OCI-M2 (cell line): ENCODE measurements at regions not wholly inside any gene's neighbourhood (a gene's known extent, or its start where the extent isn't known, plus 50 kb on each side); places are given as distances from the start of the nearest gene placed in this dataset.
"Not testable (repeated sequence)": the region's sequence is repeated elsewhere in the genome, so short reads cannot be mapped to it uniquely, and the experiment has no call there.

ENCODE experiments used
- DNase-seq: peaks from one replicate; lab custom pipeline; 2025; ENCODE audit not compliant: unreplicated experiment; lab: John Stamatoyannopoulos, UW

DNA sequence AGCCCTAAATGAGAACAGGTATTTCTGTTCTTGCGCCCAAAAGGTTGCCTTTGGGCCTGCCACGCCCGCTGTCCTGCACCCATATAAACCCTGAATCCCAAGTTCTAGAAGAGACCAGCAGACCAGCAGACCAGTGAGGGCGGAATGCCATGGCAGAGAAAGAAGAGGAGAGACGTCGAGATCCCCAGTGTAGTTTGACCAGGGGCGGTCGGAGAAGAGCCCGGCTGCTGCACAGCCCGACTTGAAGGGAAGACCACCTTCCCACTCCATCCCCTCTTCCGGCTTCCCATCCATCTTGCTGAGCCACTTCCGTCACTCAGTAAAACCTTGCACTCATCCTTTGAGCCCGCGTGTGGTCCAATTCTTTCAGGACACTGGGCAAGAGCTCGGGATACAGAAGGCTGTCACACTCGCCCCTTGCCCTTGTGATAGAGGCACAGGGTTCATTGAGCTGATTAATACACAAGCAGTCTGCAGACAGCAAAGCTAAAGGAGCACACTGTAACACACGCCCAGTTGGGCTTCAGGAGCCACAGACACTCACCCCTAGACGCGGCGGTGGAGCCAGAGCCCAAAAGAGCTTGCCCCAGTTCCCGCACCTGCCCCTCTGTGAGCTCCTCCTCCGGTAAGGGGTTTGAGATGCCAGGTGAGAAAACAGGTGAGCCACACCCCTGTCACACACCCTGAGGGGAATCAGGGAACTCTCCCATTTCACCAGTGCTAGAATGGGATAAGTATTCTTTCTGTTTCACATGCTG lies 230.8 kb downstream of the PCDH10 start:
- no peak for DNase-seq

DNA sequence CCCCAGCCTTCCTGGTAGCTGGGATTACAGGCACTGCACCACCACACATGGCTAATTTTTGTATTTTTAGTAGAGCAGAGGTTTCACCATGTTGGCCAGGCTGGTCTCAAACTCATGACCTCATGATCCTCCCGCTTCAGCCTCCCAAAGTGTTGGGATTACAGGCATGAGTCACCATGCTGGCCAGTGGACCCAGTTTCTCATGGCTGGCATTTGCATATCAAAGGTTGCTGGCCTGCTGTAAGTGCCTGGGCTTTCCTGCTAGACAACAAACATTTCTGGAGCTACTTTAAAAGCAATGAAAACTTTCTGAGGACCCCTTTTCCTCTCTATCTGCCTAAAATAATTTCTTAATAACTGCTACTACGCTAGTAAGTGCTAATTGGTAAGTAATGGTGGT lies 228.2 kb downstream of the PCDH10 start:
- DNase-seq = no peak

DNA sequence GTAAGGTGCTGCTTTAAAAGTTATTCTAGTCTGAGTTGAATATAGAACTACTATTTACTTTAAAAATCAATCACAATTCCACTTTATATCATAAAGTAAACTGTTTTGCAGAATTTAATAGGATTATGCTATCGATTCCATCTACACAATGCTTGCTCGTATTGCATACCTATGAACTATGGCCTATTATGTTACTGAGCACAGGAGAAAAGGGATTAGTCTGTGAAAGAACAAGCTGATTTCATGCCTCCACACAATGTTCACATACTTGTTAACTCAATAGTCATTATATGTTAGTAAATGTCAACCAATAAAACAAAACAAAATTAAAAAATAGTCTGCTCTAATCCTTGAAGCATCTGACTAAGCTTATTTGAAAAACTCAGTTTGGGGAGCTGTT lies 223.6 kb downstream of the PCDH10 start:
- DNase-seq = no peak

DNA sequence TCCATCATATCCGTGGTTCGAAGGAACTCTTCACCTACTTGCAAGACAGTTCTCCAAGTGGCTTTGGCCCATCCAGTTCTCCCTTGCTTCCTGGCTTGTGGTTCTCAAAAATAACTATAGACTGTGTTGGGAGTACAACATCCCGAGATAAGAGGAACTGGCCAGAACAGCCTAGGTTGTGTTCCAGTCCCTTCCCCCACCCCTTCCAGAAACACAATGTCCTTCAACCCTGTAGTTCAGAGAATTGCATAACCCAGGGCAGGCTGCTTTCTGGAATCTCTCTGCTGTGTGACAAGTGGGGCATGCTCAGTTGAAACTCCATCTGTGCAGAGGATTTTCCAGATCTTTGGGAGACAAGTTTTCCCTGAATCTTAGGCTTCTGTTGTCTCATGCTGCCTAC lies 206.5 kb downstream of the PCDH10 start:
- DNase-seq = no peak

DNA sequence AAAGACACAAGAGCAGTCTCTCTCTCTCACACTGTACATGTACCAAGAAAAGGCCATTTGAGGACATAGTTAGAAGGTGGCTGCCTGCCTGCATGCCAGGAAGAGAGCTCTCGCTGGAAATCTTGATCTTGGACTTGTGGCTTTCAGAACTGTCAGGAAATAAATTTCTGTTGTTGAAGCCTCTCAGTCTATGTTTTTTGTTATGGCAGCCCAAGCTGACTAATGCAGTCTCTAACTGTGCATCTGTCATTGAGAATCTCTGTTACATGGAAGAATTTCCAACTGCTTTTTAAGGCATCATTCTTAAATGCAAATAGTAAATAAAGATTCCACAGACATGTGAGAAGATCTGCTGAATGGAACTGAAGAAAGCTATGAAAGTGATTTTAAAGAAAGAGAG lies 198.3 kb downstream of the PCDH10 start:
- no peak for DNase-seq

DNA sequence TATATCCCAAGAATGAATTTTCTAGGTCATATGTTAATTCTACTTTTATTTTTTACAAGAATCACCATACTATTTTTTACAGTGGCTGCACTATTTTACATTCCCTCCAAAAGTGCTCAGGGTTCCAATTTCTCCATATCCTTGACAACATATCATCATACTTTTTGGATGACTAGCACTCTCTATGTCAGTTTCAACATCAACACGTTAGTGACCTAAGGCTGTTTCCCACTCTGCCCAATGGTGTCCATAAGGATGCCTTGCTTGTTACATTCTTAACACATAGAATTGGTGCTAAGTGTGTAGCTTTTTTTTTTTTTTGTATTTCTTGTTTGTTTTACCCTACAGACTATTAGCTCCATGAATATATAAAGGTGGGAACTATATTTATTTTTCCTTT lies 175.4 kb downstream of the PCDH10 start:
- DNase-seq = no peak

DNA sequence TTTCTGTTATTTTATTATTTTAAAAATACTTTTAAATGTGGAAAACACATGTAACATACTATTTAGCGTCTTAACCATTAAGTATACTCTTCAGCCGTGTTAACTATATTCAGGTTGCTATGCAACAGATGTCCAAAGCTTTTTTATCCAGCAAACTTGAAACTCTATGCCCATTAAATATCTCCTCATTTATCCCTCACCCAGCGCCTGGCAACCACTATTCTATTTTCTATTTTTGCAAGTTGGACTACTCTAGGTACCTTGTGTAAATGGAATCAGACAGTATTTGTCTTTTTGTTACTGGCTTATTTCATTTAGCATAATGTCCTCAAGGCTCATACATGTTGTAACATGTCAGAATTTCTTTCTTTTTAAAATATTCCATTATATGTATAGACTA lies 174.6 kb downstream of the PCDH10 start:
- DNase-seq = no peak

DNA sequence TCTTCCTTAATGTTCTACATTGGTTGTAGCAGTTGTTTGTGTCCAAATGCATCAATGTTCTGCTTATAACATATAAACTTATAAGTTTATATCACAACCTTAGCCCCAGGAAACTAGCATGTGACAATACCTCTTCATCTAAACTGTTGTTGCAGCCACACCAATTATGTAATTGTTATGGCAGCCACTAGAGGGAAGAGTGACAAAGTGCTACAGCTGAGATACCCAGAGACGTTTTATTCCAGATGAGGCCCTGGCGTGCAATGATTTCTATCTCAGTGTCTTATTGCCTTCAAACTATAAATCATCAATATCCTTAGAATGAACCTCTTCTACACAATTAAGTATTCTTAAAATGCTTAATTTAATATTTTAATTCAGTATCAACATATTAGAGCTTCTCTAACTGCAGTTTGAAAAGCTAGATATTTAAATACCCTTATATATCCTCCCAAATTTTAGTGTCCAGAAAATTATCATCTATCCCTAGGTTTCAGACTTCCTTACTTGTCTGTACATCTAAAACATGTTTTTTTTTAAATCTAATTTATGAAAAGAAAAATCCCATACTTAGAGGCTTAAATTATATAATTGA lies 171.6 kb downstream of the PCDH10 start:
- no peak for DNase-seq

DNA sequence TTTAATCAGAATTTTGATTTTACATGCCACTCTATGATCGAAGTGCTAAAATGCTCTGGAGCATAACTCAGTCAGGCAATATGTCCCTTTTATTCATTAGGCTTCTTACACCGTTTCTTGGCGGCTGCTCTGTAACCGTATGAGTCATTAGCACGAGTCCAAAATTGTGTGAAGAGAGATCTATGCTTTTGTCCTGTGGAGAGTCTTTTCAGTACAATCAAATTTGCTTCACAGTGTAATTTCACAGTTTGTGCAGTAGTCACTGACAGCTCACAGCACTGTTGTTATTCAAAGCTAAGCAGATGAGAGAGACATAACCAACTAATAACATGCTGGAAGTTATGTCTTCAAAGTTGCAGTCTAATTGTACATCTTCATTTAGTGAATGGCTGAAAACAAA lies 167.8 kb downstream of the PCDH10 start:
- no peak for DNase-seq

DNA sequence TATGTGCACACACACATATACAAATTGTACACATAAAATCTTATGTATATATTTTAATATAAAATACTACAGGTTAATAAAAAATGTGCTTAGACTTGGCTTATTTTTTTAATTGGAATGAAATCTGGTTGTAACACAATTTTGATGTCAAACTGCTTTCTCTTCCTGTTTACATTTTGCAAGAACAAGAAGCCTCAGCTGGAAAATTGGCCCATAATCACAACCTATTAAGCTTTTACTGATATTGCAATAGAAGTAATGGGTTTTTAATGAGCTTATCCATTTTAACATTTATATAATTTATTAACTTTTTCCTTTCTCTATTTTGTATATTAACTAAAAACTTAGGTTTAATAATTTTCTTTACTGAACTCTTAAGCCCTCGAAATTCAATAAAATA lies 165.9 kb downstream of the PCDH10 start:
- DNase-seq = no peak

DNA sequence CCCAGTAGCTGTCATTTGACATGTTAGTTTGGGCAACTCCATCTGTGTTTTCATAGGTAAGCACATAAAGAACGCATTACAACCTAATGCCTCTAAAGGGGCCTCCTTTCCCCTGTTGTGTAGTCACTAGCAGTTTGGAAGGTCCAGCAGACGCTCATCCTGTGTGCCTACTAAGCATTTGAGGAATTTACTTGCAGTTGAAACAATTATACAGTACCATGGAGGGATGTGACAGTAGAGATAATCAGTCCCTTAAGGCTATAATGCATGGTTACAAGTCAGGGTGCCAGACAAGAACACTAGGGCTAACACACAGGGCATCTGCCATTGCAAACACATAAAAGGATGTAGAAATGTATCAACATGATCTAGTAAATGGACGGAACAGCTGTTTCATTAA lies 138.3 kb downstream of the PCDH10 start:
- DNase-seq = no peak

DNA sequence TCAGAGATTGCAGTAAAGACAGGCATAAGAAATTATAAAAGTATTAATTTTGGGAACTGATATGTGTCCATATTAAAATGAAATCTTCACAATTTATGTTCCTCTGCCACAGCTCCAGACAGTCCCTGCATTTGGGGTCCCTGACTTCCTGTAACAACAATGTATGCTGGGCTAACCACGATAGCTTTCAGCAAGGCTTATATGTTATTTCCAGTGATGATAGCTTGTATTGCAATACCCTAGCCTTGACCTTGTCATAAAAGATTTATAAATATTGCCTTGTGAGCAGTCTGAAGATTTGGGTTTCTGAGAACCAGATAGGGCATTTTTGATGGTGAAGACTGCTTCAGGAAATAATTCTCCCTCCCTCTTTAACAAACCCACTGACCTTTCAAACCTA lies 129.5 kb downstream of the PCDH10 start:
- DNase-seq = no peak

DNA sequence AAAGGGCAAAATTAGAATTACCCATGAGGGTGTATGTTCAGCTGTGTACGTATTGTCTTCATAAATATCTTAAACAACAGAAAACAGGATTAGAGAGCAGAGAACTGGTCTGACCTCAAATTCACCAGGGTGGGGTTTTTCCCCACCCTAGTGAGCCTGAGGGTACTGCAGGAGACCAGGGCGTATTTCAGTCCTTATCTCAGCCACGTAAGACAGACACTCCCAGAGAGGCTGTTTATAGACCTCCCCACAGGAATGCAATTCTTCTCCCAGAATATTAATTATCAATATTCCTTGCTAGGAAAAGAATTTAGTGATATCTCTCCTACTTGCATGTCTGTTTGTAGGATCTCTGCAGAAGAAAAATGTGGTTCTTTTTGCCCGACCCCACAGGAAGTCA lies 128.8 kb downstream of the PCDH10 start:
- not testable (repeated sequence) for DNase-seq

DNA sequence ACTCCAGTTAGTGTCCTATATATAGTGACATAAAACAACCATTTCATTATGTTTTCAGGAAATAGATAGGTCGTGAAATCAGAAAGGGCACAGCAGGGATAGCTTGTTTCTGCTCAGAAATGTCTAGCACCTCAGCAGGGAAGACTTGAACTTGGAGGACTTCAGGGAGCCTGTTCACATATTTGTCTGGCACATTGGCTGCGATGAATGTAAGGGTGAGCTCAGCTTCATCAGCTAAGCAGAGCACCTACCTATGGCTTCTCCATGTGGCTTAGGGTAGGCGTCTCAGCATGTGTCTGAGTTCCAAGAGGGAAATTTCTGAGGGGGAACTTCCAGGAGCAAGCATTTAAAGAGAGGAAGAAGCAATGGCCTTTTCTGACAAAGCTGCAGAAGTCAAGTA lies 126.2 kb downstream of the PCDH10 start:
- no peak for DNase-seq

DNA sequence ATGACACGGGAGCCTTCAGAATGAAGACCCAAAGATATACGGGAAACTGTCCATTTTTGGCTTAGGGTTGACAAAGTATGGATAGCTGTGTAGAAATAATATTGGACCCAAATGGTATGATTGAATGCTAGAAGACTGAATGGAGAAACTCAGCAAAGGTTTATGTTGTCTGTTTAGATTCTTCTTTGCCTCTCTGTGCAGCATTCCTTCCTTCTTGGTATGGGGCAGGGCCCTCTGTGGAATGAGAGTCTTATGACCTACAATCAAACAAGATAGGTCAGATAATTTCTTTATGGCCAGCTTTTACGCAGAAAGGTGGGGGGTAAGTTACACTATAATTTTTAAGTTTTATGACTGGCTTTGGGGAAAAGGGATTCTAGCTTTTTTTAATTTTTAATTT lies 124.3 kb downstream of the PCDH10 start:
- no peak for DNase-seq

DNA sequence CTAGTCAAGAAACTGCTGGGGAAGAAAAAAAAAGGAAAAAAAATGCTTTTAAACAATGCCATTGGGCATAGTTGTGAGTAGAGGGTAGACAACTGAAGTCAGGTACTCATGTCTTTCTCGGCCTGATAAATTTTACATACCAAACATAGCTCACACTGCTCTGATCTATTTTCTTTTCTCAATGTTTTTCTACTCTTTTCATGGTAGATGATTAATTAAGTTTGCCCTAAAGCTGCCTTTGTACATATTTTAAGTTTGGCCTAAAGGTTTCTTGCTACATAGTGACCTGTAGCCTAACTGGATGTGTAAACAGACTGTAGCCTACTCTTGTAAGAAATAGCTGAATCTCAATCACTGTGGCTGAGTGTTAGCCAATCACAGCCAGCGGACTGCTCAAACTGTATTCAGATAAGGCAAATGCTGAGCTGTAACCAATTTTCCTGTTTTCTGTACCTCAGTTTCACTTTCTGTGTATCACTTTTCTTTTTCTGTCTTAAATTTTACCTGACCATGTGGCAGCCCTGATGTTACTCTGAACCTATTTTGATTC lies 121.0 kb downstream of the PCDH10 start:
- no peak for DNase-seq

DNA sequence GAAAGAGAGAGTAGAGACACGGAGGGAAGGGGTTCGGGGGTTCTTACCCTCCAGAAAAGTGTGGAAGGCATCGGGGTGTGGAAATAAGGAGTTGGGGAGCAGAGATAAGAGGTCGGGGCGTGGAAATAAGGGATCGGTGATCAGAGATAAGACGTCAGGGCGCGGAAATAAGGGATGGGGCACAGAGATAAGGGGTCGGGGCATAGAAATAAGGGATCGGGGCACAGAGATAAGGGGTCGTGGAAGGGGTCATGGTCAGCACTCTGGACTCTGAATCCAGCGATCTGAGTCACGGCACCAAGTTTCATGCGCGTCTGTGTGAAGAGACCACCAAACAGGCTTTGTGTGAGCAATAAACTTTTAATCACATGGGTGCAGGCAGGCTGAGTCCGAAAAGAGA lies 119.1 kb downstream of the PCDH10 start:
- no peak for DNase-seq

DNA sequence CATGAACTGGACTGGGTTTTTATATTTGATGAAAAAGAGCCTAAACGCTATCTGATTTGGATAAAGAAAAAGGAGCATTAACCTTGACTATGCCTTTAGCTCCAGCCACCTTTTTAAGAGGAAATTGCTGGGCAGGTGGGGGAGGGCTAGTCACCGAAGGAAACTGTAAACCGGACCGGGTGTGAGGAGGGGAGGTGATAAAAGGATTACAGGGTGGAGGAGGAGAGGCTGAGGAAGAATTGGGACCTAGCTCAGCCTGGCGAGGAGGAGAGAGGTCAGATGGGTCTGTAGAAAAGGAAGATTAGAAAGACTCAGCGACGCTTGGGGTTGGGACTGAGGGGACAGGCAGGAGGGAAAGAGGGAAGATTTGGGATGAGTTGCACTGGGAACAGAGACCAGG lies 118.4 kb downstream of the PCDH10 start:
- not testable (repeated sequence) for DNase-seq

DNA sequence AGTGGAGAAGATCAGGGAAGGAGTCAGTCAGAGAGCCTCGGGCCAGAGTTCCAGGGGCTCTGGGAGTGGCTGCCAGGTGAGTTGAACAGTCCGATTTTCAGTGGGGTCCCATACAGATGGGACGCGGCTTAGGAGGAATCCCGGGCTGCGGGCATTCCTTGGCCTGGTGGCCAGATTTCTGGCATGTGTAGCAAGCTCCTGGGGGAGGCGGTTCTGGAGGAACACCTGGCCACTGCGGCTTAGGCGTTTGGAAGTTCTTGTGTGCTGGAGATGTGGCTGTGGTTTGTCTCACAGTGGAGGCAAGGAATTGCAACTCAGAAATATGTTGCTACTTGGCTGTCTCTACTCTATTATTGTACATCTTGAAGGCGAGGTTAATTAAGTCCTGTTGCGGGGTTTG lies 117.9 kb downstream of the PCDH10 start:
- DNase-seq = not testable (repeated sequence)

DNA sequence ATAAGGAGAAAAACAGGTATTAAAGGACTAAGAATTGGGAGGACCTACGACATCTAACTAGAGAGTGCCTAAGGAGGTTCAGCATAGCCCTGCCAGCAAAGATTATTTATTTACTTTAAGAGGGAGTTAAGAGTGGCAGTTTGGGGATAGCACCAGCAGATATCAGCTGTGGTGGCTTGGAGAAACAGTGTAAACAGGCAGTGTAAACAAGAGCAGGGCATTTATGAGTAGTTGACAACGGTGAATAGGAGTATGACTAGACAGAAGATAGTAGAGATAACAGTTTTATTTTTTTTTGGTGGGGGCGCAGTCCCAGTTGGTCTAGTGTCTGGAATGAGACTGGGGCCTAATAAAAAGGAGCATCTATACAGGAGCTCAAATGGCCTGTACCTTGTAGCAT lies 115.2 kb downstream of the PCDH10 start:
- DNase-seq = not testable (repeated sequence)

DNA sequence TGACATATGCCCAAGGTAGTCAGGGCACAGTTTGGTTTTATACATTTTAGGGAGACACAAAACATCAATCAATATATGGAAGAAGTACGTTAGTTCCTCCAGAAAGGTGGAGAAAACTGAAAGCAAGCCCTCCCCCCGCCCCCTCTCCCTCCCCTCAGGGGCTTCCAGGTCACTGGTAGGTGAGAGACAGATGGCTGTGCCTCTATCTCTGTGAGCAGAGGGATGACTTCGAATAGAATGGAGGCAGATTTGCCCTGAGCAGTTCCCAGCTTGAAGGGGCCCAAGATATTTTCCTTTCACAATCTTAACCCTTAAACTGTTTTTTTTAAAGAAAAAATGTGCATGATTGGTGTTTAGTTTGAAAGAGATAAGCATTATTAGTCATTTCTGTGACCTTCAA lies 114.0 kb downstream of the PCDH10 start:
- DNase-seq = no peak

DNA sequence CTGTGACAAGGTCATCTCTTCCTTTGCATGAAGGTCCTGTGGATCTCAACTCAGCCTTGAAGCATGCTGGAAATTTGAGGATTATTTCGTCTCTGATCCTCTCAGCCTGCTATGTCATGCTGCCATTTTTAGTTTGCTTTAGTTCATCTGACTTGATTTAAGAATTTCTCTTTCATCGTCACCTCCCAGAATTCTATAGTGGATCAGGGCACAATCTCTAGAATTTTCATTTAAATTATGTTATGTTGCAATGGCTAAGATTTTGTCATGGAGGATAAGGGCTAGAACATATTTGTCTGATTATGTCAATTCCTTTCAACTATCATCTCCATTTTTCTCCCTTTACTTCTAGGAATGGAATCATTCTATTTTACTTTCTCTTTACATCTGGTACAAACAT lies 98.8 kb downstream of the PCDH10 start:
- DNase-seq = no peak

DNA sequence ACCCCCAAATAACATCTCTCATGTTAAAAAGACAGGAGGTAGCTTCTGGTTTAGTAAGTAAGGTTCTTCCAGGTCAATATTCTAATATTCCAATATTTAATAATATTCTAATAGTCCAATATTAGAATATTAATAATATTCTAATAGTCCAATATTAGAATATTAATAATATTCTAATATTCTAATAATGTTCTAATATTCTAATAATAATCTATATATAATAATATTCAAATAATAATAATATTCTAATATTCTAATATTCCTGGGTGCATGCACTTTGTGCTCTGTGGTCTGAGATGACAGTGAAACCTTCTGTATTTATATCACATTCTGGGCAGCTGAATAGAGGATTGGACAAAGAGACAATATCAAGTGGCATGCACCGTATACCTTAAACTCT lies 96.1 kb downstream of the PCDH10 start:
- DNase-seq = no peak
